Activated CD4-positive, alpha-beta T cell treated with anti-CD3 and anti-CD28 coated beads, Interleukin-2, amount 10 ng/mL, durations not matched to agents 7 days and 5 days (primary cell): ENCODE measurements at regions not wholly inside any gene's neighbourhood (a gene's known extent, or its start where the extent isn't known, plus 50 kb on each side); places are given as distances from the start of the nearest gene placed in this dataset.

ENCODE experiments used
- CTCF ChIA-PET: fragments of 350-600 bp; sonication (Branson Sonifier 250); formaldehyde crosslinking; loops from one replicate; lab custom pipeline; 2021; ENCODE audit warnings: antibody characterized with exemption; lab: Charles Lee
- POLR2A ChIA-PET: fragments of 350-600 bp; sonication (Branson Sonifier 250); formaldehyde crosslinking; loops from one replicate; lab custom pipeline; 2021; ENCODE audit warnings: antibody characterized with exemption; lab: Charles Lee
- DNase-seq: peaks from one replicate; pipeline ENCODE4 v3.0.0-alpha.2; 2020
- H3K27ac Mint-ChIP-seq: one replicate; pipeline ENCODE4 v1.8.0; 2021; ENCODE audit warnings: mild to moderate bottlenecking, moderate library complexity, mixed read lengths
- H3K27me3 Mint-ChIP-seq: one replicate; pipeline ENCODE4 v1.8.0; 2021; ENCODE audit warnings: mixed read lengths
- H3K36me3 Mint-ChIP-seq: one replicate; pipeline ENCODE4 v1.8.0; 2021; ENCODE audit warnings: low read depth, mixed read lengths
- H3K4me1 Mint-ChIP-seq: one replicate; pipeline ENCODE4 v1.8.0; 2021; ENCODE audit warnings: mixed read lengths
- H3K4me3 Mint-ChIP-seq: one replicate; pipeline ENCODE4 v1.8.0; 2021; ENCODE audit warnings: mild to moderate bottlenecking, moderate library complexity, mixed read lengths
- H3K9me3 Mint-ChIP-seq: one replicate; pipeline ENCODE4 v1.8.0; 2021; ENCODE audit warnings: mixed read lengths

DNA sequence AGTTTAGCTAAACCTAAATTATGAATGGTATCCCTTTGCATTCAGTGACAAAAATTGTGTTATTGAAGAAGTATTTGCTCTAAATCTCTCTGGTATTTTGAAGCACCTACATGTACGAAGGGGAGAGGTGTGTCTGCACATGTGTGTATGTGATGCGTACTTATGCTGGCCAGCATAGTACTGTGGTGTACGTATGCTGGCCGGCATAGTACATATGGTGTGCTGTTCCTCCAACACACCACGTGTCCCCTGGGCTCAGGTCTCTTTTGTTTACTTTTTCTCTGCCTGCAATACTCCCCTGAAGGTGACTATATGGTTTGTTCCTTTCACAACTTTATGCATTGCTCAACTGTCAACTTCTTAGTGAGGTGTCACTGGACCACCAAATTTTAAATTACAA is 360.3 kb downstream of the CRPPA start:
- Mint-ChIP-seq H3K36me3 (no peaks in the 10 kb centered on the region), H3K27ac (no peak overlapping the region), H3K9me3 (no peaks in the 10 kb centered on the region), H3K4me1 (no peaks in the 10 kb centered on the region), H3K27me3 (no peaks in the 10 kb centered on the region), H3K4me3 (no peak overlapping the region)
- no peak for DNase-seq
- POLR2A ChIA-PET, result no interaction called here
- CTCF ChIA-PET, result no interaction called here

DNA sequence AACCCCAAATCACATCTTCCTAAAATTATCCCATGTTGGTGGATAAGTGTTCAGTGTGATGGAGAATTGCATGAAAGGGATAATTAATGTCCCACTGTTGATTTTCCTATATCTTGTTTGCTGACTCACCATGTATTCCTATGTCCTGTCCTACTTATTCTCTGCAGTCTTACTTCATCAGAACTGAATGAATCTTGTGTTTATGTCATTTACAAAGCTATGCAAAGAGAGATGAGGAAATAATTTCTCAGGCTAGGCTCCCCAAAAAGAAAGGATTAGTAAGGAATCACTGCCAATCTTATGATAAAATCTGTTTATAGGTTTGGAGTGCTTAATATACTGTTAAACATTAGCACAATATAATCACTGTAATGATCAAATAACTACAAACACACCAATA is 360.8 kb downstream of the CRPPA start:
- Mint-ChIP-seq H3K4me1 (no peaks in the 10 kb centered on the region), H3K27me3 (no peaks in the 10 kb centered on the region), H3K9me3 (no peaks in the 10 kb centered on the region), H3K36me3 (no peaks in the 10 kb centered on the region), H3K4me3 (no peak overlapping the region), H3K27ac (no peak overlapping the region)
- ChIA-PET CTCF (no interaction called here), POLR2A (no interaction called here)
- no peak for DNase-seq

DNA sequence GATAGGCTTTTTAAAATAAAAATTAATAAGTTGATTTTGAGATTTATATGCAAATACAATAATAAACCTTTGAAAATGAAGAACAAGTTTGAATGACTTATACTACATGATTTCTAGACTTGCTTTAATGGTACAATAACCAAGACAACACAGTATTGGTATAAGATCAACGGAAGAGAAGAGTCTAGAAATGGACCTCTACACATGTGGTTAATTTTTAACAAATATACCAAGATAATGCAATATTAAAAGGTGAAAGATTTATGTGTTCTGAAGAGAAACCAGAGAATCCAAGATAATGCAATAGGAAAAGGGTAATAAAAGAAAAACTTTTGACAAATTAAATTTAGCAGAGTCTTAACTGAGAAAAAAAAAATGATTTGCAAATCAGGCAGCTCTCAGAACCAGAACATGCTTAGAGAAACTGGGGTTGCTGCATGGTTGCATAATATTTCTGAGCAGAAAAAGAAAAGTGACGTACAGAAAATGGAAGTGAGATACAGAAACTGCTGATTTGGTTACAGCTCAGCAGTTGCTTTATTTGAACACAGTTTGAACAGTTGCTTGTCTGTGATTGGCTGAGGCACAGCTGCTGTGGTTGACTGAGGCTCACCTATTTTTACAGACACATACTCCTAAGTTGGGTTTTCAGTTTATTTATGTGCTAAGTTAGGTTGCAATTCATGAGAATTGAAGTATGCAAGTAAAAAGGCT is 365.9 kb downstream of the CRPPA start:
- ChIA-PET POLR2A (no interaction called here), CTCF (no interaction called here)
- no peaks in the 10 kb centered on the region for H3K4me1 Mint-ChIP-seq
- no peak overlapping the region for H3K4me3 Mint-ChIP-seq
- H3K36me3 Mint-ChIP-seq, result no peaks in the 10 kb centered on the region
- no peak overlapping the region for H3K27ac Mint-ChIP-seq
- H3K9me3 Mint-ChIP-seq, result no peaks in the 10 kb centered on the region
- DNase-seq, result no peak
- no peaks in the 10 kb centered on the region for H3K27me3 Mint-ChIP-seq

DNA sequence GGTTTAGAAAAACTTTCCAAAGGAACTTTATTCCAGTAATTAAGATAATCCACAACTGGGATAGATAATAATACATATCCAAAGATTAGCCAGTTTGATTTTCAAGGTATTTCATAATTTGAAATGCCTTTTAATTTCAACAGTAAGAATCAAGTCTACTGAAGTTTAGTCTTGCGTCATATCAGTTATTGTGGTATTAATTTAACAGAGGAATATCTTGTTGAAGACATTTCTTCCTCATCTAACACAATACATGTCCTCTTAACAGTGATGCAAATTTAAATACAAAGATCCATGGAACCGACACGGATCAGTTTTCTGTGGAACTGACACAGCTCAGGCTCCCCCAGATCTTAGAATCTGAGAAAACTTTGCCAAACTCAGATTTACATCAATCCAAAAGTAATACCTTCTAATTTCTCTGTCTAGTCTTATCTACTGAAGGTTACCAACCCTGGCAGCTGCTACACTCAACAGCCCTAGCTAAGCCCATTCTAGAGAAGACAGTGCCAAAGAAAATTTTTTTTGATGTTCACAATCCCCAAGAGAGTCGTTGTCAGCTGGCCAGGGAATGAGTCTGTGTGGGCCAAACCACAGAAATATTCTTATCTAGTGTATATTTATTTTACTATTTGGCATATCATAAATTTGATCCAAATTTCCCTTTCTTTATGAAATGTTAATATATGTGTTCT is 365.2 kb upstream of the MEOX2 start:
- H3K9me3 Mint-ChIP-seq, result no peaks in the 10 kb centered on the region
- H3K27ac Mint-ChIP-seq, result no peak overlapping the region
- H3K36me3 Mint-ChIP-seq, result no peaks in the 10 kb centered on the region
- POLR2A ChIA-PET, result no interaction called here
- no peaks in the 10 kb centered on the region for H3K4me1 Mint-ChIP-seq
- H3K4me3 Mint-ChIP-seq, result no peak overlapping the region
- no peak for DNase-seq
- CTCF ChIA-PET, result no interaction called here
- no peaks in the 10 kb centered on the region for H3K27me3 Mint-ChIP-seq

DNA sequence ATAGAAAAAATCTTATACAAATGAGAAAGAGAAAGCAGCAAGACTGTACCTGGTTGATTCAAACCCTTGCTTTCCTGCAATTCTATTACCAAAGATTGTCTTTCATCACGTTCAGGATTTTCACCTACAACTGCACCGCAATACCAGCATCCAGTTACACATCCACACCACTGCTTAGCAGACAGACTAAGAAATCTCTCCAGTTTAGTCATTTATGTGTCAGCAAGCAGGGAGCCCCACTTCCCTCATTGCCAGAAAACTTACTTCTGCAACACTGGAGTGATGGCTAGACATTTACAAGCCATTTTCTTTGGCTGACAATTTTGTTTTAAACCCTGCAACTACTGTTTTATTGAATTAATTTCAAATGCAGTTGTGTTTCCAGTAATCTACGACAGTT is 359.6 kb upstream of the MEOX2 start:
- ChIA-PET CTCF (no interaction called here), POLR2A (no interaction called here)
- Mint-ChIP-seq H3K9me3 (no peaks in the 10 kb centered on the region), H3K36me3 (no peaks in the 10 kb centered on the region), H3K27ac (no peak overlapping the region), H3K4me1 (no peaks in the 10 kb centered on the region), H3K27me3 (no peaks in the 10 kb centered on the region), H3K4me3 (no peak overlapping the region)
- DNase-seq, result no peak

DNA sequence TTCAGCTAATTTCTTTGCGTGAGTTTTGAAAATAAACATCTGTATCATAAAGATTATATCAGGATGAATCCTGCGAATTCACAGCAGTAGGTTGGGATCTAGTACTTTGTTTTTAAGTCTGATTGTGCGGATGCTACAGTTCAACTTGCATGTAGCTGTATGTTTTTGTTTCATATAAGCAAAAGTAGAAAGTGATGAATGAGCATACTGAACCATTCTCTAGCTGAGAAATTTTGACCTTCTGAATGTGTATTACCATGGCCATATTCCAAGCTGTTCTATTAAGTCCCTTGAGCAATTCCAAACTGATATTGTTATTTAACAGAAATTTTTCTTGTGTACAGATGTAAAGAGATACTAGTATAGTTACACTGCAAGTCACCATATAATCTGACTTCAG is 358.8 kb upstream of the MEOX2 start:
- DNase-seq, result no peak
- POLR2A ChIA-PET, result no interaction called here
- CTCF ChIA-PET, result no interaction called here
- no peak overlapping the region for H3K4me3 Mint-ChIP-seq
- no peak overlapping the region for H3K27ac Mint-ChIP-seq
- no peaks in the 10 kb centered on the region for H3K4me1 Mint-ChIP-seq
- H3K9me3 Mint-ChIP-seq, result no peaks in the 10 kb centered on the region
- H3K27me3 Mint-ChIP-seq, result no peaks in the 10 kb centered on the region
- no peaks in the 10 kb centered on the region for H3K36me3 Mint-ChIP-seq

DNA sequence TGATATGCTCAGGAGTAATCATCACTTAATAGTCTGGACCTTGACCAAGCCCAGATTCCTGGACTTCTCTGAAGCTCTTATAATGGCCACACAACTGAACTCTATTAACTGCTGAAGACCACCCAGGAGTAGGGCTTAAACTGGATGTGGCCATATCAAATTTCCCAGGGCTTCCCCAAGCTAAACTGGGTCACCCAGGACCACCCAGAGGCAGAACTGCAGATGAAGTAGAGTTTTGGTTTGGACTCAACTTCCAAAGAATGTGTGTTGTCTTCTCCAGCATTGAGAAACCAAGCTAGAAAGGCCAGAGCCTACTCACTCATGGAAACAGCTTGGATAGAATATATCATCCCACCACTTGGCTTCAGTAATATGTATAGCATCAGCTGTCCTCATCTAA is 358.2 kb upstream of the MEOX2 start:
- Mint-ChIP-seq H3K9me3 (no peaks in the 10 kb centered on the region), H3K4me3 (no peak overlapping the region)
- no peak for DNase-seq

DNA sequence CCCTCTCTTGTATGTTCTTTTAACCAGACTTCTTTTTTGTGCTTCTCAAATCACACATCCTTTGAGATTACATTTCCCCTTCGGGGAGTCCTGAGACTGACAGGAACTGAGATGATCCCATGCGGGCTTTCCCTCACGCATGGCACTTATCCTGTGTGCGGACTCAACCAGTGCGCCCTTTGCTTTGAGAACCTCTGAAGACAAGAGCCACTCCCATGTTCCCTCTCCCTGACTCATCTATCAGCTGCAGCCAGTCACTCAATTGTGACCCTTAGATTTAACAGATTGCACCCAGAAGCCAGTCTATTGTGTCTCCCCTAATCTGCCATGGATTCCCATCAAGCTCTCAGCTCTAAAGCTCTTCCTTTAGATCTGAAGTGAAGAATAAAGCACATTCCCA is 353.9 kb upstream of the MEOX2 start:
- H3K4me3 Mint-ChIP-seq, result no peak overlapping the region
- CTCF ChIA-PET, result no interaction called here
- H3K4me1 Mint-ChIP-seq, result no peaks in the 10 kb centered on the region
- H3K36me3 Mint-ChIP-seq, result no peaks in the 10 kb centered on the region
- H3K27ac Mint-ChIP-seq, result no peak overlapping the region
- no peaks in the 10 kb centered on the region for H3K27me3 Mint-ChIP-seq
- DNase-seq, result no peak
- no peaks in the 10 kb centered on the region for H3K9me3 Mint-ChIP-seq
- POLR2A ChIA-PET, result no interaction called here

More for the DNA sequence above, 358.2 kb upstream of the MEOX2 start:
- H3K4me1 Mint-ChIP-seq, result no peaks in the 10 kb centered on the region
- H3K36me3 Mint-ChIP-seq, result no peaks in the 10 kb centered on the region
- no peak overlapping the region for H3K27ac Mint-ChIP-seq
- POLR2A ChIA-PET, result no interaction called here
- CTCF ChIA-PET, result no interaction called here
- no peaks in the 10 kb centered on the region for H3K27me3 Mint-ChIP-seq

DNA sequence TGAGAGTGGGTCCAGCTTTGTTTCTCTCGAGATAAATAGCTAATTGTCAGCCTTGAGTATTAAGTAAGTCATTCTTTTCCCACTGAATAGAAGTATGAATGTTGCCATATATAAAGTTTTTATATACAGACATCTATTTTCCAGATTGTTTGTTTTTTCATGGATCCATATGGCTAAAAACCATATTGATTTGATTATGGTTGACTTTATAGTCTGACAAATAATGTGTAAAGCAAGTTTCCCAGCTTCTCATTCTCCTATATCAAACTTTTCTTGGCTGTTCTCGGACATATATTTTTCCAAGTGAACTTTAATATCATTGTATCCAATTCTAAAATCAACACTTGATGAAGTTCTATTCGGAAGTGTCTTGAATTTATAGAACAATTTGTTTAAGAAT is 352.4 kb upstream of the MEOX2 start:
- no peak for DNase-seq
- Mint-ChIP-seq H3K27ac (no peak overlapping the region), H3K4me1 (no peaks in the 10 kb centered on the region), H3K36me3 (no peaks in the 10 kb centered on the region), H3K4me3 (no peak overlapping the region), H3K27me3 (no peaks in the 10 kb centered on the region), H3K9me3 (no peaks in the 10 kb centered on the region)
- ChIA-PET CTCF (no interaction called here), POLR2A (no interaction called here)

DNA sequence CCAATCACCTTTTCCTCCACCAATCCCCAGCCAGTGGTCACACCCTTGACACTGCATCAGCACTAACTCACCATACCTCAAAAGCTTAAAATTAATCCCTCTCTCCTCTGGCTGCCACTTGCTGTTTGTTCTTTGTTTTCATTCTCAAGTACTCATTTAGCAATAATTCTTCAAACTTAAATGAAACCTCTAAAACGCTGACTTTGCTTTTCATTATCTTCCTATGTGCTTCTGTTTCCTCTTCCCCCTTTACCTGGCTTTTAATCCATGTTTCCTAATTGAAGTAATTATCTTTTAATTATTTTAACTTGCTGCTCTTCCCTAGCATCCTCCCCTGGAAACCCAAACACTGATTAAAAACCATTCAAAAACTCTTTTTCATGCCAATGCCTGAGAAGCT is 348.9 kb upstream of the MEOX2 start:
- CTCF ChIA-PET, result no interaction called here
- no peaks in the 10 kb centered on the region for H3K4me1 Mint-ChIP-seq
- no peak for DNase-seq
- H3K27me3 Mint-ChIP-seq, result no peaks in the 10 kb centered on the region
- H3K9me3 Mint-ChIP-seq, result no peaks in the 10 kb centered on the region
- no peaks in the 10 kb centered on the region for H3K36me3 Mint-ChIP-seq
- H3K4me3 Mint-ChIP-seq, result no peak overlapping the region
- H3K27ac Mint-ChIP-seq, result no peak overlapping the region
- POLR2A ChIA-PET, result no interaction called here

DNA sequence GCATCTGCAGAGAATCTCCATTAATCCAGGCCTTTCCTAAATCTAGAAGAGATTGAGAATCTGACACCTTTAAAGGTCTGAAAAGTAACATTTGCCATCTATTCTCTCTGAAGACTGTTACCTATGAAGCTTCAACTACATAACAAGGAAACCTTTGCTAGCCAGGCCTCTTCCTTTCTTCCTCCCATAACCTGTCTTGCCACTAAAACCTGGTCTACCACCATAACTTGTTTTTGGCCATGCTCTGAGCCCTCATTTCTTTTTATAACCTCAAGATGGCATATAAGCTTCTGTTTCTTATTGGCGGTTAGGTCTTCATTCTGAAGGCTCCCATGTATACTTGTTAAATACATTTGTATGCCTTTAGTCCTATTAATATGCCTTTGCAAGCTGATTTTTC is 348.4 kb upstream of the MEOX2 start:
- no peaks in the 10 kb centered on the region for H3K9me3 Mint-ChIP-seq
- no peaks in the 10 kb centered on the region for H3K4me1 Mint-ChIP-seq
- H3K4me3 Mint-ChIP-seq, result no peak overlapping the region
- POLR2A ChIA-PET, result no interaction called here
- no peaks in the 10 kb centered on the region for H3K27me3 Mint-ChIP-seq
- H3K27ac Mint-ChIP-seq, result no peak overlapping the region
- no peak for DNase-seq
- H3K36me3 Mint-ChIP-seq, result no peaks in the 10 kb centered on the region
- CTCF ChIA-PET, result no interaction called here

DNA sequence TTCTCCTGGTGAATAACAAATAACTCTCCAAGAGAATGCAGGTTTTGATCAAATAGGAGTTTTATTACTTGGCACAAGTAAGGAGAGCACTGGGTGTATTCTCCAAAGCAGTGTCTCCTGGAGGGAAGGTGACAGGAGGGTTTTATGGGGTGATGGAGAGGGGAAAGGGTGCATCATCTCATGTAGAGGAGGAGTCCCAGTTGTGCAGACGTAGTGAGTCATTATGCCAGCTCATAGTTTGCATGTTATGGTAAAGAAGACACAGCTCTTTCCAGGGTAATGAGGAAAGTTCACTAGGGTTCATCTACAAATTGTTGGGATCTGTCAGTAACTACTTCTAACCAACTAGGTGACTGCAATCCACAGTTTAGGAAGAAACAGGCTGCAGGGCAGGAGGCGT is 347.9 kb upstream of the MEOX2 start:
- H3K27me3 Mint-ChIP-seq, result no peaks in the 10 kb centered on the region
- no peak overlapping the region for H3K27ac Mint-ChIP-seq
- ChIA-PET POLR2A (no interaction called here), CTCF (no interaction called here)
- no peaks in the 10 kb centered on the region for H3K9me3 Mint-ChIP-seq
- no peak overlapping the region for H3K4me3 Mint-ChIP-seq
- H3K4me1 Mint-ChIP-seq, result no peaks in the 10 kb centered on the region
- DNase-seq, result no peak
- H3K36me3 Mint-ChIP-seq, result no peaks in the 10 kb centered on the region

DNA sequence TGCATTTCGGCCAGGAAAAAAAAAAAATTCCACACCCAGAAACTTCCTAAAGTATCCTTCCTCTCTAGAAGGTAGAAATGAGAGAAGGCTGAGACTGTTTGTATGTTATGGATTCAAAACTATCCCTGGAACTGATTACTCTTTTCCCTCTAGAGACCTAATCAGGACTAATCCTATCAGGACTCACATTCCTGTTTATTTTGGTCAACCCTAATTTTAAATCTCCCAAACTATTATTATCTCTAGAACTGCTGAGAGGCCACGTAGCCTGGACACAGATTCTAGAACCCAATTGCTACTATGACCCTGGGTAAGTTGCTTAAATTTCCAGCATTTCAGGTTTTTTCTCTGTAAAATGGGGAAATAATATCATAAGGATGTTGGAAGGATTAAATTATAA is 346.8 kb upstream of the MEOX2 start:
- Mint-ChIP-seq H3K9me3 (no peaks in the 10 kb centered on the region), H3K27me3 (no peaks in the 10 kb centered on the region), H3K4me3 (no peak overlapping the region), H3K27ac (no peak overlapping the region), H3K4me1 (no peaks in the 10 kb centered on the region), H3K36me3 (no peaks in the 10 kb centered on the region)
- POLR2A ChIA-PET, result no interaction called here
- CTCF ChIA-PET, result no interaction called here
- DNase-seq, result no peak

DNA sequence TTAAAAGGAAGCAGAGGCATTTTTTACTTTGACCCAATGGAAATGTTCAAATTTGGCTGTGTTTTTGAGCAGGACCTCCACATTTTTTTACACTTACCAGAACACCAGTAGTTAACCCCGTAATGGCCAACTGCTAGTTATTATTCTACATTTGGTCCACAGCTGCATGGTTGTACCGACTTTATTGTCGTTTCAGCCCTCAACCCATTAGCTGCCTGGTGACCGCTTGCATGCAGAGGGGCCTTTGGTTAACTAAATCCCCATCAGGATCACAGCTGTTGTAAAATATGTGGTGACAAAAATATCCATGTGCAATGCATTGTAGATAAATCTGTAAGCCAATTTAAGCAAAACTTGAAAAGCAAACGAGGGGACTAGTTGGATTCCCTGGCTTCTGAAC is 342.2 kb upstream of the MEOX2 start:
- no peak for DNase-seq
- Mint-ChIP-seq H3K36me3 (no peaks in the 10 kb centered on the region), H3K27me3 (no peaks in the 10 kb centered on the region), H3K4me3 (no peak overlapping the region), H3K4me1 (no peaks in the 10 kb centered on the region), H3K9me3 (no peaks in the 10 kb centered on the region), H3K27ac (no peak overlapping the region)
- ChIA-PET POLR2A (no interaction called here), CTCF (no interaction called here)
